GM12865 (cell line): ENCODE measurements at regions not wholly inside any gene's neighbourhood (a gene's known extent, or its start where the extent isn't known, plus 50 kb on each side); places are given as distances from the start of the nearest gene placed in this dataset.

ENCODE experiments used
- DNase-seq: peaks from one replicate; pipeline ENCODE4 v3.0.0; 2010; ENCODE audit warnings: low read depth
- H3K4me3 ChIP-seq: 2 replicates; pipeline ENCODE4 v1.5.1; 2011; ENCODE audit warnings: mild to moderate bottlenecking, low read depth, low read length, control low read depth
- TF ChIP-seq, protein P1 (sequence below): IDR thresholded peaks from 2 replicates; pipeline ENCODE4 v1.5.1; 2011; ENCODE audit warnings: low read length, control low read depth, low read depth, inconsistent platforms; ENCODE audit not compliant: insufficient read depth; ENCODE audit errors: missing control alignments

DNA sequence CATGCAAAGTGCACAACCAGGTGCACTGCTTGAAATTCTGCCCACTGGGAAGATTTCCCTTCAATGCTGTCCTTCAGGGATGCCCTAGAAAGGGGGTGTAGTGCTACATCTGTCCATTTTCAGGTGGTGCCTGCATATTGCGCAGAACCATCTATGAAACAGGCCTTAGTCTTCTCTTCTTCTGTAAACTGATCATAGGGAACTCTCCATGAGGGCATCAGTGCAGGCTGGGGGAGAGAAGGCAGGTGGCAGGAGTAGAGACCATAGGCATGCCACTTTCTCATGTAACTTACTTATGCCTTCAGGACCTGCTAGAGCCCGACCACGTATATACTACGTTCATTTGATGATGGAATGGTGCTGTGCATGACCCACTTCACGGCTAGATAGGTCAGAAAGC is 912.1 kb downstream of the SLC4A3 start:
- TF ChIP-seq, protein P1, sequence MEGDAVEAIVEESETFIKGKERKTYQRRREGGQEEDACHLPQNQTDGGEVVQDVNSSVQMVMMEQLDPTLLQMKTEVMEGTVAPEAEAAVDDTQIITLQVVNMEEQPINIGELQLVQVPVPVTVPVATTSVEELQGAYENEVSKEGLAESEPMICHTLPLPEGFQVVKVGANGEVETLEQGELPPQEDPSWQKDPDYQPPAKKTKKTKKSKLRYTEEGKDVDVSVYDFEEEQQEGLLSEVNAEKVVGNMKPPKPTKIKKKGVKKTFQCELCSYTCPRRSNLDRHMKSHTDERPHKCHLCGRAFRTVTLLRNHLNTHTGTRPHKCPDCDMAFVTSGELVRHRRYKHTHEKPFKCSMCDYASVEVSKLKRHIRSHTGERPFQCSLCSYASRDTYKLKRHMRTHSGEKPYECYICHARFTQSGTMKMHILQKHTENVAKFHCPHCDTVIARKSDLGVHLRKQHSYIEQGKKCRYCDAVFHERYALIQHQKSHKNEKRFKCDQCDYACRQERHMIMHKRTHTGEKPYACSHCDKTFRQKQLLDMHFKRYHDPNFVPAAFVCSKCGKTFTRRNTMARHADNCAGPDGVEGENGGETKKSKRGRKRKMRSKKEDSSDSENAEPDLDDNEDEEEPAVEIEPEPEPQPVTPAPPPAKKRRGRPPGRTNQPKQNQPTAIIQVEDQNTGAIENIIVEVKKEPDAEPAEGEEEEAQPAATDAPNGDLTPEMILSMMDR = no peak
- no peak for DNase-seq
- no peak overlapping the region for H3K4me3 ChIP-seq

DNA sequence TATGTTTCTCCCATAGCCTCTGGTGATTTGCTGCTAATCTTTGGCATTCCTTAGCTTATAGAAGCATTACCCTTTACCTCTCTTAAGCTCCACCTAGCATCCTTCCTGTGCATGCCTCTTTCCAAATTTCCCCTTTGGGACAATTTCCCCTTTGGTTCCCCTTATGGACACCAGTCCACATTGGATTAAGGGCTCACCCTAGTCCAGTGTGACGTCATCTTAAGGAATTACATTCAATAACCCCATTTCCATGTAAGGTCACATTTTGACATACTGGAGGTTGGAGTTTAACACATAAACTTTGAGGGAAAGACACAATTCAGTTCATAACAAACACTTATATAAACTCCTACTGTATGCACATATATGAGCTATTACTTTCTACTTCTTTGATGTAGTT is 916.6 kb downstream of the SLC4A3 start:
- H3K4me3 ChIP-seq = no peak overlapping the region
- DNase-seq = no peak
- TF ChIP-seq, protein P1 = no peak

DNA sequence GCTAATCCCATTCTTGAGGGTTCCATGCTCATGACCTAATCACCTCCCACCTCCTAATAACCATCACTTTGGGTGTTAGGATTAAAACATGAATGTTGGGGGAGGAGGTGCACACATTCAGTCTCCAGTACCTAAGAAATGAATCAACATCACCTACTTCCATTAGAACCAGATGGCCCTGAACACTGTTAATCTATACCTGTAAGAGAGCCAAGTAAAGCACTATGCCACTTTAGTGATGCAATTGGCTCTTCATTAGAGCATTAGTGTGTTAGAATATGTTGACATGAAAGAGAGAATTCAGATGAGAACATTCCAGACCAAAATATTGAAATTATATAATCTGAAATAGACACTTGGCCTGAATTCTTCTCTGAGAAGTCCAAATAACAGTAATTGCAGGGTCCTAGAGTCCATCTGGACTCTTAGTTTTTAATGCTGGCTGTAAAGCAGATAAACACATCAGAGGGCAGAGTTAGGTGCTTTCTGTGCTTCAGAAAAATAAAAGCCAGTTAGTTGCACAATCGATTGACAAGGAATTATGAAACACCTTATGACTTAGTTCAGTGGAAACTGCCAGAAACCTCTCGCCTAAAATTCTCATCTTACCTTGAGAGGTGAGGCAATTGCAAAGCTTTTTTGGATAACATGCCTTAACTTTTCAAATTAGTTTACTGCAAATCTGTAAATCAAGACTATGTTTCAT is 923.7 kb downstream of the SLC4A3 start:
- DNase-seq = no peak
- TF ChIP-seq, protein P1 = no peak
- H3K4me3 ChIP-seq = no peak overlapping the region

DNA sequence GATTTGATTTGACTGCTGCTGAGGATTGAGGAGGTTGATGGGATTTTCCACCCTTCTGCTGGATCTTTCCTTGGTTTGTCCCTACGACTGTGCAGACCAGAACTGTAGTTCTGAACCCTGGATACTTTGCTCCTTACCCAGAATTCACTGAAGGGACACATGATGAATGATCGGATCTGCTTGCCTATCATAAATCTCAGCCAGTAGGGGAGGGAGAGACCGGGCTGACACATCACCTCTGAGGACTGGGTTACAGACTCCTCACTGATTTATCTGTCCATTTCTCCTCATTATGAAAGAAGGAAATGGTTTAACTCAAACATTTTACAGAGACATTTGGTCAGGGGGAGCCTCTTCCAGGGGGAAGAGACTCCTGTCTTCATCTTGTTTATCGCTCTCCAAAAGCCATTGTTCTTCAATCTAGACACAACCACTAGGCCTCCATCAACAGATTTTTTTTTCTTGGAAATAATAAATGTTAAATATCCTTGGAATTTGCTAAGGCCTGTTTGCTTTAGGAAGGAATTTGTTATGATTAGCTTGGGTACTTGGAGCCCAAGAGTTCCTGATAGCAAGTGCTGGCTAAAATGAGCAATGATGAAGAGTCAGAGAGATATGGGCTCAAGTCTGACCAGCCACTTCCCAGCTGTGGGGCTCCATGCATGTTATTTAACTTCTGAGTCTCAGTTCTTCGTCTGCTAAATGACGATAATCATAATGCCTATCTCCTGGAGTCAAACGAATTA is 925.5 kb downstream of the SLC4A3 start:
- TF ChIP-seq, protein P1 = no peak
- no peak overlapping the region for H3K4me3 ChIP-seq
- no peak for DNase-seq

DNA sequence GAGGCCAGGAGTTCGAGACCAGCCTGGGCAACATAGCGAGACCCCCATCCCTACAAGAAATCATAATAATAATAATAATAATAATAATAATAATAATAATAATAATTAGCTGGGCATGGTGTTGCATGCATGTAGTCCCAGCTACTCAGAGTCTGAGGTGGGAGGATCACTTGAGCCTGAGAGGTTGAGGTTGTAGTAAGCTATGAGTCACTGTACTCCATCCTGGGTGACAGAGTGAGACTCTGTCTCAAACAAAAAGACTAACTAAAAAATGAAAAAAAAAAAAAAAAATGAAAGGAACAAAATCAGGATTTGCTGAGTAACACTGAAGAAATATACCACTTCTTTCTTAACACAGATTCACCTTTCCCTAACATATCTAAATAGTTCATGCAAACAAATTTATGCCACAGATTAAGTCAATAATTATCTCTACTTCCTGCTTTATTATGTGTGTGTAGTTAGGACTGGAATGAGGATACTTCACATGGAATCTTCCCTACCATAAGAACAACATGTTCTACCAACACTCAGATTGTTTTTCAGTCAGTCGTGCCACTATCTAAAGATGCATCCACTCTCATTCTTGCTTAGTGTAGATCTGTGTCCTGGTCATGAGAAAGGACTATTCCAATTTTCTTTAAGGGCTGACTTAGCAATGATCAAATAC is 928.7 kb downstream of the SLC4A3 start:
- H3K4me3 ChIP-seq = no peak overlapping the region
- no peak for DNase-seq
- TF ChIP-seq, protein P1 = no peak

DNA sequence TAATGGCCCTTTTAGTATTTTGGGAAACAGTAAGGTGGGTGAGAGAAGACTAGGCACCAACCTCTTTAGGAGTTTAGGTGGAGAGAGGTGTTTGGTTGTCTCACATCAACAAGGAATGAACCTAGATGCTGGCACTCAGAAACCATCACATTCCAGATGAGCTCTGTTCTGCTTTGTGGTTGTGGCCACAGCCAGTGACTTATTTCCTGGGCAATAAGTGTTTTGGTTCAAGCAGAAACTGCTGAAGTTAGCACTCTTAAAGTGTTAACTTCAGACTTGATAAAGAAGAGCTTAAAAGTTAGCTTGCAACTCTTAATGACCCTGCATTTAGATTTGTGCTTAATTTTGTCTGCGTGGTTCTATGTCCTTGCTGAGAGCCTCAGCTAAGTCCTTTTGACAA is 929.2 kb downstream of the SLC4A3 start:
- DNase-seq = no peak
- no peak overlapping the region for H3K4me3 ChIP-seq
- TF ChIP-seq, protein P1 = no peak
